ENCODE measurements at regions not wholly inside any gene's neighbourhood (a gene's known extent, or its start where the extent isn't known, plus 50 kb on each side); places are given as distances from the start of the nearest gene placed in this dataset.

GRCh38 chr11:21817696-21818095, 375.2 kb upstream of the ANO5 start:
- intact Hi-C loops (cut with micrococcal nuclease): no loop called here
- peaks cover 0 to 8% of the 10 kb centered on the region in 2 donors for H3K9me3 ChIP-seq (replicated peaks in 1 of 2; ENCODE audit: control insufficient read depth in 1 of 2, insufficient read depth in 1 of 2, low read length in 2 of 2)
- no peak for DNase-seq
- H3K79me2 ChIP-seq (ENCODE audit: insufficient read depth, low read length): no peaks in the 10 kb centered on the region
- H2AFZ ChIP-seq (ENCODE audit: insufficient read depth, low read depth, low read length, poor library complexity, severe bottlenecking): no peak overlapping the region
- H3K27ac ChIP-seq (ENCODE audit: low read depth in 1 of 2, low read length in 2 of 2): no peak overlapping the region
- H3K4me1 ChIP-seq (ENCODE audit: control insufficient read depth in 1 of 2, insufficient read depth in 2 of 2, low read length in 2 of 2): no peaks in the 10 kb centered on the region
- H3K27ac Mint-ChIP-seq: no peak overlapping the region
- H3K4me2 ChIP-seq (replicated peaks; ENCODE audit: extremely low read depth, low read length, poor library complexity, severe bottlenecking): no peak overlapping the region
- peaks cover 0 to 8% (median 3%) of the 10 kb centered on the region in 7 donors for H3K9me3 Mint-ChIP-seq
- H3K4me1 Mint-ChIP-seq: no peaks in the 10 kb centered on the region
- no peak overlapping the region for H3K4me3 Mint-ChIP-seq
- H4K20me1 ChIP-seq (ENCODE audit: insufficient read depth, low read length): no peaks in the 10 kb centered on the region
- no peaks in the 10 kb centered on the region for H3K36me3 ChIP-seq (replicated peaks in 1 of 2; ENCODE audit: control insufficient read depth in 1 of 2, insufficient read depth in 2 of 2, low read length in 2 of 2)
- TF ChIP-seq, protein P1, sequence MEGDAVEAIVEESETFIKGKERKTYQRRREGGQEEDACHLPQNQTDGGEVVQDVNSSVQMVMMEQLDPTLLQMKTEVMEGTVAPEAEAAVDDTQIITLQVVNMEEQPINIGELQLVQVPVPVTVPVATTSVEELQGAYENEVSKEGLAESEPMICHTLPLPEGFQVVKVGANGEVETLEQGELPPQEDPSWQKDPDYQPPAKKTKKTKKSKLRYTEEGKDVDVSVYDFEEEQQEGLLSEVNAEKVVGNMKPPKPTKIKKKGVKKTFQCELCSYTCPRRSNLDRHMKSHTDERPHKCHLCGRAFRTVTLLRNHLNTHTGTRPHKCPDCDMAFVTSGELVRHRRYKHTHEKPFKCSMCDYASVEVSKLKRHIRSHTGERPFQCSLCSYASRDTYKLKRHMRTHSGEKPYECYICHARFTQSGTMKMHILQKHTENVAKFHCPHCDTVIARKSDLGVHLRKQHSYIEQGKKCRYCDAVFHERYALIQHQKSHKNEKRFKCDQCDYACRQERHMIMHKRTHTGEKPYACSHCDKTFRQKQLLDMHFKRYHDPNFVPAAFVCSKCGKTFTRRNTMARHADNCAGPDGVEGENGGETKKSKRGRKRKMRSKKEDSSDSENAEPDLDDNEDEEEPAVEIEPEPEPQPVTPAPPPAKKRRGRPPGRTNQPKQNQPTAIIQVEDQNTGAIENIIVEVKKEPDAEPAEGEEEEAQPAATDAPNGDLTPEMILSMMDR (IDR thresholded peaks at IDR 0.05): no peak
- no peaks in the 10 kb centered on the region for H3K27me3 ChIP-seq (ENCODE audit: control insufficient read depth in 2 of 2, insufficient read depth in 2 of 2, low read length in 2 of 2)
- no peak overlapping the region for H3K4me3 ChIP-seq (replicated peaks in 1 of 3; ENCODE audit: low read depth in 2 of 3, low read length in 3 of 3)
- H3K27me3 Mint-ChIP-seq (ENCODE audit: low read depth in 3 of 3): peaks cover 0 to under 1% (median 0%) of the 10 kb centered on the region in 3 donors
- no CpG with 5 or more reads among the region's 3 CpGs for WGBS (ENCODE audit: insufficient coverage)
- H3K9ac ChIP-seq (ENCODE audit: insufficient read depth, low read length, poor library complexity, severe bottlenecking): no peak overlapping the region
- H3K36me3 Mint-ChIP-seq: no peaks in the 10 kb centered on the region

DNA sequence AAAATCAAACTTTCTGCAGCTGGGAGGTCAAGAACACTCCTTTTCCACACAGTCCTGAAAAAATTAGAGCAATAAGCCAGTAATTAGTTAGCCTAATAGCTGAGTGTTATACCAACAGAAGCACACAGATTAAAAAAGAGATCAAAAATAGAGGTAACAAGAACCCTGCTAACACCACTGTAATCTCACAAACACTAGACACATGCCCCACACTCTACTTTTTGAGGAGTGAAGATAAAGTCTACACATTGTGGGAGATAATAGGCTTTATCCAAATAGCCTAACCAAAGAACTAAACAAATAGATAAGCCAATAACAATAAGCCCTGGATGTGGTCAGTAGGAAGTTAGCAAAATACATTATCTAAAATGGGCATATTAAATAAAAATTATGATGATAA, 372.7 kb upstream of the ANO5 start:
- intact Hi-C loops (cut with micrococcal nuclease): no loop called here
- H4K20me1 ChIP-seq (ENCODE audit: insufficient read depth, low read length): no peaks in the 10 kb centered on the region
- no peak overlapping the region for H3K4me3 Mint-ChIP-seq
- H3K27me3 ChIP-seq (ENCODE audit: control insufficient read depth in 2 of 2, insufficient read depth in 2 of 2, low read length in 2 of 2): no peaks in the 10 kb centered on the region
- no peaks in the 10 kb centered on the region for H3K36me3 ChIP-seq (replicated peaks in 1 of 2; ENCODE audit: control insufficient read depth in 1 of 2, insufficient read depth in 2 of 2, low read length in 2 of 2)
- H3K4me2 ChIP-seq (replicated peaks; ENCODE audit: extremely low read depth, low read length, poor library complexity, severe bottlenecking): no peak overlapping the region
- H3K27ac ChIP-seq (ENCODE audit: low read depth in 1 of 2, low read length in 2 of 2): no peak overlapping the region
- no peak for DNase-seq
- no peaks in the 10 kb centered on the region for H3K9me3 ChIP-seq (replicated peaks in 1 of 2; ENCODE audit: control insufficient read depth in 1 of 2, insufficient read depth in 1 of 2, low read length in 2 of 2)
- no peak overlapping the region for H3K4me3 ChIP-seq (replicated peaks in 1 of 3; ENCODE audit: low read depth in 2 of 3, low read length in 3 of 3)
- peaks cover 0 to 3% (median 0%) of the 10 kb centered on the region in 3 donors for H3K27me3 Mint-ChIP-seq (ENCODE audit: low read depth in 3 of 3)
- no peaks in the 10 kb centered on the region for H3K4me1 Mint-ChIP-seq
- H2AFZ ChIP-seq (ENCODE audit: insufficient read depth, low read depth, low read length, poor library complexity, severe bottlenecking): no peak overlapping the region
- peaks cover 0 to 5% (median 0%) of the 10 kb centered on the region in 7 donors for H3K9me3 Mint-ChIP-seq
- no peak overlapping the region for H3K9ac ChIP-seq (ENCODE audit: insufficient read depth, low read length, poor library complexity, severe bottlenecking)
- no peaks in the 10 kb centered on the region for H3K4me1 ChIP-seq (ENCODE audit: control insufficient read depth in 1 of 2, insufficient read depth in 2 of 2, low read length in 2 of 2)
- no peak overlapping the region for H3K27ac Mint-ChIP-seq
- H3K79me2 ChIP-seq (ENCODE audit: insufficient read depth, low read length): no peaks in the 10 kb centered on the region
- TF ChIP-seq, protein P1 (IDR thresholded peaks at IDR 0.05): no peak
- no peaks in the 10 kb centered on the region for H3K36me3 Mint-ChIP-seq

Measured in CD14-positive monocyte (primary cell).